ENCODE measurements at regions not wholly inside any gene's neighbourhood (a gene's known extent, or its start where the extent isn't known, plus 50 kb on each side); places are given as distances from the start of the nearest gene placed in this dataset.

- TF ChIP-seq REST (IDR thresholded peaks at IDR 0.05; ENCODE audit: insufficient read depth in 1 of 2, low read depth in 2 of 2, low read length in 2 of 2) (no peak), TAF1 (IDR thresholded peaks at IDR 0.05; ENCODE audit: borderline replicate concordance, insufficient read depth, low read length) (no peak)
Observed at GRCh38 chr14:87497301-87497700, 495.7 kb downstream of the GALC start.

All from PFSK-1 (cell line).